ENCODE measurements at regions not wholly inside any gene's neighbourhood (a gene's known extent, or its start where the extent isn't known, plus 50 kb on each side); places are given as distances from the start of the nearest gene placed in this dataset.

GRCh38 chr9:106283769-106284168 is 579.2 kb upstream of the ZNF462 start:
- no peak for DNase-seq (ENCODE audit: low spot score)
- Histone ChIP-seq H3K9ac (ENCODE audit: low read depth in 1 of 2, low read length in 2 of 2) (no peak overlapping the region), H3K4me1 (ENCODE audit: control insufficient read depth in 4 of 4, insufficient read depth in 4 of 4, low read length in 3 of 4) (no peaks in the 10 kb centered on the region), H3K27me3 (ENCODE audit: control insufficient read depth in 4 of 4, insufficient read depth in 4 of 4, low read length in 3 of 4) (no peaks in the 10 kb centered on the region), H3K4me3 (ENCODE audit: low read depth in 1 of 3, low read length in 3 of 3) (no peak overlapping the region), H3K36me3 (ENCODE audit: control insufficient read depth in 4 of 4, insufficient read depth in 3 of 4, low read depth in 1 of 4, low read length in 3 of 4) (no peaks in the 10 kb centered on the region), H3K27ac (ENCODE audit: low read depth in 1 of 2, low read length in 2 of 2) (no peak overlapping the region), H3K9me3 (ENCODE audit: control insufficient read depth in 4 of 4, low read length in 3 of 4) (peaks cover 0 to 5% (median under 1%) of the 10 kb centered on the region in 4 donors)
- WGBS: 77% methylated on average over 5 of the region's 5 CpGs
- TF ChIP-seq JUND (IDR thresholded peaks at IDR 0.05): no peak
- no peak for TF ChIP-seq ATF3 (IDR thresholded peaks at IDR 0.05)
- TF ChIP-seq TAF1 (conservative IDR thresholded peaks at IDR 0.05): no peak
- no peak for TF ChIP-seq SP1 (IDR thresholded peaks at IDR 0.05)
- TF ChIP-seq EGR1 (IDR thresholded peaks at IDR 0.05; ENCODE audit: low read depth in 2 of 2): no peak
- no peak for TF ChIP-seq FOXA1 (IDR thresholded peaks at IDR 0.05)
- TF ChIP-seq ZBTB33 (IDR thresholded peaks at IDR 0.05): no peak
- TF ChIP-seq YY1 (IDR thresholded peaks at IDR 0.05): no peak
- no peak for TF ChIP-seq HNF4A (conservative IDR thresholded peaks at IDR 0.05)
- no peak for TF ChIP-seq REST (IDR thresholded peaks at IDR 0.05)
- no peak for TF ChIP-seq GABPA (IDR thresholded peaks at IDR 0.05 in 1 of 2, conservative IDR thresholded peaks at IDR 0.05 in 1 of 2)
- TF ChIP-seq FOXA2 (IDR thresholded peaks at IDR 0.05): no peak
- no peak for TF ChIP-seq CTCF (IDR thresholded peaks at IDR 0.05; ENCODE audit: low read depth, low read length, missing input control)
- TF ChIP-seq MAX (IDR thresholded peaks at IDR 0.05): no peak
- no peak for TF ChIP-seq HNF4G (IDR thresholded peaks at IDR 0.05)
- no peak for TF ChIP-seq RAD21 (IDR thresholded peaks at IDR 0.05)
- TF ChIP-seq RXRA (IDR thresholded peaks at IDR 0.05): no peak

- no peak for DNase-seq (ENCODE audit: low spot score)
- no peak overlapping the region for H3K4me3 ChIP-seq (ENCODE audit: low read depth in 1 of 3, low read length in 3 of 3)
- no peaks in the 10 kb centered on the region for H3K36me3 ChIP-seq (ENCODE audit: control insufficient read depth in 4 of 4, insufficient read depth in 3 of 4, low read depth in 1 of 4, low read length in 3 of 4)
- 88% methylated on average over 4 of the region's 4 CpGs for WGBS
- no peak overlapping the region for H3K9ac ChIP-seq (ENCODE audit: low read depth in 1 of 2, low read length in 2 of 2)
- TF ChIP-seq TAF1 (conservative IDR thresholded peaks at IDR 0.05): no peak
- peak; percentile 52 to 65 for TF ChIP-seq RAD21 (IDR thresholded peaks at IDR 0.05)
- no peak for TF ChIP-seq FOXA2 (IDR thresholded peaks at IDR 0.05)
- no peak overlapping the region for H3K27ac ChIP-seq (ENCODE audit: low read depth in 1 of 2, low read length in 2 of 2)
- H3K9me3 ChIP-seq (ENCODE audit: control insufficient read depth in 4 of 4, low read length in 3 of 4): peaks cover 0 to 5% (median under 1%) of the 10 kb centered on the region in 4 donors
- H3K4me1 ChIP-seq (ENCODE audit: control insufficient read depth in 4 of 4, insufficient read depth in 4 of 4, low read length in 3 of 4): no peaks in the 10 kb centered on the region
- H3K27me3 ChIP-seq (ENCODE audit: control insufficient read depth in 4 of 4, insufficient read depth in 4 of 4, low read length in 3 of 4): no peaks in the 10 kb centered on the region
Observed at GRCh38 chr9:106284296-106284695, 578.7 kb upstream of the ZNF462 start.

Data from liver (tissue), 8 donors.